ENCODE measurements at regions not wholly inside any gene's neighbourhood (a gene's known extent, or its start where the extent isn't known, plus 50 kb on each side); places are given as distances from the start of the nearest gene placed in this dataset.

DNA sequence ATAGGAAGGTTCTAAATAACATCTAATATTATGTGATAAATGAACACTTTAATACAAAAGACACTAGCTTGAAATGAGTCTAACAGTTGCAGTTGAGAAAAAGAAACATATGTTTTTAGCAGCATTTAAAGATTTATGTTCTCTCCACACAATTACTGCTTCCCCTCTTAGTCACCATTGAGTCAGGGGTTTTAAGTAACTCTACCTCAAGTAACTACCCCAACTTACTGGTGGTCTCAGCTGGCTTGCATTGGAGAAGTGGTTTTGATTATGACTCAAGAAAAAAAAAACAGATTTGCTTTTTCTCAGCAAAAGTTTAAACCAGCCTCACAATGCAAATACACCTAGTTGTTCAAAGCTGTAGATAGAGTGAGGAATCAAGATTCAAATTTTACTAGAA, 1216.5 kb upstream of the CDH9 start:
- no peak for TF ChIP-seq POLR2A (IDR thresholded peaks at IDR 0.05; ENCODE audit: low read depth)
- TF ChIP-seq, protein P1, sequence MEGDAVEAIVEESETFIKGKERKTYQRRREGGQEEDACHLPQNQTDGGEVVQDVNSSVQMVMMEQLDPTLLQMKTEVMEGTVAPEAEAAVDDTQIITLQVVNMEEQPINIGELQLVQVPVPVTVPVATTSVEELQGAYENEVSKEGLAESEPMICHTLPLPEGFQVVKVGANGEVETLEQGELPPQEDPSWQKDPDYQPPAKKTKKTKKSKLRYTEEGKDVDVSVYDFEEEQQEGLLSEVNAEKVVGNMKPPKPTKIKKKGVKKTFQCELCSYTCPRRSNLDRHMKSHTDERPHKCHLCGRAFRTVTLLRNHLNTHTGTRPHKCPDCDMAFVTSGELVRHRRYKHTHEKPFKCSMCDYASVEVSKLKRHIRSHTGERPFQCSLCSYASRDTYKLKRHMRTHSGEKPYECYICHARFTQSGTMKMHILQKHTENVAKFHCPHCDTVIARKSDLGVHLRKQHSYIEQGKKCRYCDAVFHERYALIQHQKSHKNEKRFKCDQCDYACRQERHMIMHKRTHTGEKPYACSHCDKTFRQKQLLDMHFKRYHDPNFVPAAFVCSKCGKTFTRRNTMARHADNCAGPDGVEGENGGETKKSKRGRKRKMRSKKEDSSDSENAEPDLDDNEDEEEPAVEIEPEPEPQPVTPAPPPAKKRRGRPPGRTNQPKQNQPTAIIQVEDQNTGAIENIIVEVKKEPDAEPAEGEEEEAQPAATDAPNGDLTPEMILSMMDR (IDR thresholded peaks at IDR 0.05), result no peak
